ENCODE measurements at regions not wholly inside any gene's neighbourhood (a gene's known extent, or its start where the extent isn't known, plus 50 kb on each side); places are given as distances from the start of the nearest gene placed in this dataset.

GRCh38 chr2:226426292-226426736, 373.3 kb downstream of the IRS1 start:
- Histone ChIP-seq H3K9me3 (ENCODE audit: control insufficient read depth, low read length) (no peaks in the 10 kb centered on the region), H2AFZ (ENCODE audit: low read depth, low read length) (no peak overlapping the region), H3K23ac (ENCODE audit: low read length in 2 of 2) (no peak overlapping the region), H3K14ac (ENCODE audit: low read length in 2 of 2) (no peak overlapping the region), H2BK5ac (ENCODE audit: low read depth, low read length, poor library complexity, severe bottlenecking) (no peak overlapping the region), H2BK12ac (ENCODE audit: low read length in 2 of 2) (no peak overlapping the region), H3K9ac (ENCODE audit: low read length) (peak overlapping the region; percentile 70), H4K8ac (ENCODE audit: low read length) (no peak overlapping the region), H3K18ac (ENCODE audit: low read depth in 1 of 2, low read length in 2 of 2) (no peak overlapping the region), H3K27me3 (ENCODE audit: control insufficient read depth in 1 of 2, insufficient read depth in 1 of 2, low read length in 2 of 2) (no peaks in the 10 kb centered on the region), H2BK15ac (ENCODE audit: low read depth, poor library complexity, severe bottlenecking) (no peak overlapping the region), H3K79me1 (replicated peaks; ENCODE audit: low read length, poor library complexity, severe bottlenecking) (no peaks in the 10 kb centered on the region), H2AK5ac (ENCODE audit: low read length, severe bottlenecking) (no peak overlapping the region), H3K27ac (ENCODE audit: low read length, poor library complexity, severe bottlenecking) (peak overlapping the region; percentile 55), H3K36me3 (ENCODE audit: control insufficient read depth in 1 of 2, insufficient read depth in 2 of 2, low read depth in 1 of 2, low read length in 2 of 2) (no peaks in the 10 kb centered on the region), H3K4ac (ENCODE audit: low read depth in 1 of 2, low read length in 2 of 2) (no peak overlapping the region), H3K4me2 (ENCODE audit: low read length, poor library complexity, severe bottlenecking) (no peak overlapping the region), H4K91ac (ENCODE audit: low read length) (no peak overlapping the region), H2BK120ac (ENCODE audit: low read depth, low read length) (no peak overlapping the region), H3K4me1 (ENCODE audit: control insufficient read depth, insufficient read depth, low read depth, low read length) (peaks cover 4% of the 10 kb centered on the region), H3K4me3 (ENCODE audit: insufficient read depth in 1 of 2, low read depth in 1 of 2, low read length in 2 of 2) (peak overlapping the region in 1 of 2 experiments; percentile 22)
- WGBS = 0% methylated on average over 3 of the region's 5 CpGs
- DNase-seq = peak; percentile 92

- no peak overlapping the region for H3K4me3 ChIP-seq (ENCODE audit: insufficient read depth in 1 of 2, low read depth in 1 of 2, low read length in 2 of 2)
- peaks cover 4% of the 10 kb centered on the region for H3K4me1 ChIP-seq (ENCODE audit: control insufficient read depth, insufficient read depth, low read depth, low read length)
- no peak overlapping the region for H2AFZ ChIP-seq (ENCODE audit: low read depth, low read length)
- H2BK12ac ChIP-seq (ENCODE audit: low read length in 2 of 2) = peak overlapping the region in 1 of 2 experiments; percentile 93
- no peak overlapping the region for H3K4me2 ChIP-seq (ENCODE audit: low read length, poor library complexity, severe bottlenecking)
- WGBS = 50% methylated on average over 2 of the region's 3 CpGs
- peak overlapping the region in 1 of 2 experiments; percentile 8 for H3K4ac ChIP-seq (ENCODE audit: low read depth in 1 of 2, low read length in 2 of 2)
- no peak overlapping the region for H2BK5ac ChIP-seq (ENCODE audit: low read depth, low read length, poor library complexity, severe bottlenecking)
- H3K27me3 ChIP-seq (ENCODE audit: control insufficient read depth in 1 of 2, insufficient read depth in 1 of 2, low read length in 2 of 2) = no peaks in the 10 kb centered on the region
- no peak overlapping the region for H3K27ac ChIP-seq (ENCODE audit: low read length, poor library complexity, severe bottlenecking)
- H3K14ac ChIP-seq (ENCODE audit: low read length in 2 of 2) = no peak overlapping the region
- no peak overlapping the region for H3K9ac ChIP-seq (ENCODE audit: low read length)
- H4K91ac ChIP-seq (ENCODE audit: low read length) = peak overlapping the region; percentile 78
- H3K9me3 ChIP-seq (ENCODE audit: control insufficient read depth, low read length) = no peaks in the 10 kb centered on the region
- H2BK120ac ChIP-seq (ENCODE audit: low read depth, low read length) = peak overlapping the region; percentile 81
- peak overlapping the region; percentile 79 for H2AK5ac ChIP-seq (ENCODE audit: low read length, severe bottlenecking)
- peak overlapping the region; percentile 31 for H4K8ac ChIP-seq (ENCODE audit: low read length)
- no peak overlapping the region for H2BK15ac ChIP-seq (ENCODE audit: low read depth, poor library complexity, severe bottlenecking)
- no peak overlapping the region for H3K23ac ChIP-seq (ENCODE audit: low read length in 2 of 2)
- H3K18ac ChIP-seq (ENCODE audit: low read depth in 1 of 2, low read length in 2 of 2) = peak overlapping the region; percentile 11 to 66
- no peaks in the 10 kb centered on the region for H3K79me1 ChIP-seq (replicated peaks; ENCODE audit: low read length, poor library complexity, severe bottlenecking)
- DNase-seq = peak; percentile 17
- H3K36me3 ChIP-seq (ENCODE audit: control insufficient read depth in 1 of 2, insufficient read depth in 2 of 2, low read depth in 1 of 2, low read length in 2 of 2) = no peaks in the 10 kb centered on the region
Measured at GRCh38 chr2:226424971-226425370, 374.6 kb downstream of the IRS1 start.

GRCh38 chr2:226423498-226423960, 376.1 kb downstream of the IRS1 start:
- peak overlapping the region; percentile 49 for H4K8ac ChIP-seq (ENCODE audit: low read length)
- no peak overlapping the region for H3K4me2 ChIP-seq (ENCODE audit: low read length, poor library complexity, severe bottlenecking)
- no peak overlapping the region for H2BK15ac ChIP-seq (ENCODE audit: low read depth, poor library complexity, severe bottlenecking)
- peak; percentile 37 for DNase-seq
- H3K27me3 ChIP-seq (ENCODE audit: control insufficient read depth in 1 of 2, insufficient read depth in 1 of 2, low read length in 2 of 2) = no peaks in the 10 kb centered on the region
- no peak overlapping the region for H4K91ac ChIP-seq (ENCODE audit: low read length)
- peak overlapping the region in 1 of 2 experiments; percentile 78 for H3K4ac ChIP-seq (ENCODE audit: low read depth in 1 of 2, low read length in 2 of 2)
- H2AK5ac ChIP-seq (ENCODE audit: low read length, severe bottlenecking) = no peak overlapping the region
- H2BK120ac ChIP-seq (ENCODE audit: low read depth, low read length) = no peak overlapping the region
- no peak overlapping the region for H2BK5ac ChIP-seq (ENCODE audit: low read depth, low read length, poor library complexity, severe bottlenecking)
- H3K4me3 ChIP-seq (ENCODE audit: insufficient read depth in 1 of 2, low read depth in 1 of 2, low read length in 2 of 2) = no peak overlapping the region
- no peaks in the 10 kb centered on the region for H3K36me3 ChIP-seq (ENCODE audit: control insufficient read depth in 1 of 2, insufficient read depth in 2 of 2, low read depth in 1 of 2, low read length in 2 of 2)
- 52% methylated on average over 7 of the region's 7 CpGs for WGBS
- no peak overlapping the region for H3K23ac ChIP-seq (ENCODE audit: low read length in 2 of 2)
- H3K4me1 ChIP-seq (ENCODE audit: control insufficient read depth, insufficient read depth, low read depth, low read length) = peaks cover 4% of the 10 kb centered on the region
- H3K14ac ChIP-seq (ENCODE audit: low read length in 2 of 2) = peak overlapping the region in 1 of 2 experiments; percentile 87
- no peak overlapping the region for H2AFZ ChIP-seq (ENCODE audit: low read depth, low read length)
- peak overlapping the region; percentile 13 for H3K9ac ChIP-seq (ENCODE audit: low read length)
- no peaks in the 10 kb centered on the region for H3K9me3 ChIP-seq (ENCODE audit: control insufficient read depth, low read length)
- H2BK12ac ChIP-seq (ENCODE audit: low read length in 2 of 2) = peak overlapping the region in 1 of 2 experiments; percentile 98
- no peak overlapping the region for H3K27ac ChIP-seq (ENCODE audit: low read length, poor library complexity, severe bottlenecking)
- H3K18ac ChIP-seq (ENCODE audit: low read depth in 1 of 2, low read length in 2 of 2) = peak overlapping the region in 1 of 2 experiments; percentile 82
- no peaks in the 10 kb centered on the region for H3K79me1 ChIP-seq (replicated peaks; ENCODE audit: low read length, poor library complexity, severe bottlenecking)

- Histone ChIP-seq H3K27ac (ENCODE audit: low read length, poor library complexity, severe bottlenecking) (no peak overlapping the region), H3K4ac (ENCODE audit: low read depth in 1 of 2, low read length in 2 of 2) (no peak overlapping the region), H3K18ac (ENCODE audit: low read depth in 1 of 2, low read length in 2 of 2) (no peak overlapping the region), H3K23ac (ENCODE audit: low read length in 2 of 2) (no peak overlapping the region), H3K4me1 (ENCODE audit: control insufficient read depth, insufficient read depth, low read depth, low read length) (peaks cover 2% of the 10 kb centered on the region), H3K4me3 (ENCODE audit: insufficient read depth in 1 of 2, low read depth in 1 of 2, low read length in 2 of 2) (no peak overlapping the region), H2AFZ (ENCODE audit: low read depth, low read length) (no peak overlapping the region), H3K79me1 (replicated peaks; ENCODE audit: low read length, poor library complexity, severe bottlenecking) (no peaks in the 10 kb centered on the region), H2BK12ac (ENCODE audit: low read length in 2 of 2) (no peak overlapping the region), H4K8ac (ENCODE audit: low read length) (peak overlapping the region; percentile 27), H3K36me3 (ENCODE audit: control insufficient read depth in 1 of 2, insufficient read depth in 2 of 2, low read depth in 1 of 2, low read length in 2 of 2) (no peaks in the 10 kb centered on the region), H3K27me3 (ENCODE audit: control insufficient read depth in 1 of 2, insufficient read depth in 1 of 2, low read length in 2 of 2) (no peaks in the 10 kb centered on the region), H2BK5ac (ENCODE audit: low read depth, low read length, poor library complexity, severe bottlenecking) (no peak overlapping the region), H3K9ac (ENCODE audit: low read length) (no peak overlapping the region), H2BK120ac (ENCODE audit: low read depth, low read length) (no peak overlapping the region), H3K14ac (ENCODE audit: low read length in 2 of 2) (no peak overlapping the region), H2AK5ac (ENCODE audit: low read length, severe bottlenecking) (no peak overlapping the region), H4K91ac (ENCODE audit: low read length) (no peak overlapping the region), H3K4me2 (ENCODE audit: low read length, poor library complexity, severe bottlenecking) (no peak overlapping the region), H2BK15ac (ENCODE audit: low read depth, poor library complexity, severe bottlenecking) (no peak overlapping the region), H3K9me3 (ENCODE audit: control insufficient read depth, low read length) (no peaks in the 10 kb centered on the region)
- DNase-seq = no peak
Measured at GRCh38 chr2:226420646-226421045, 379.0 kb downstream of the IRS1 start.

Measured in mesenchymal stem cell (in vitro differentiated cells and primary cell).